ENCODE measurements at regions not wholly inside any gene's neighbourhood (a gene's known extent, or its start where the extent isn't known, plus 50 kb on each side); places are given as distances from the start of the nearest gene placed in this dataset.

GRCh38 chr16:19361587-19361986, 56.1 kb upstream of the TMC5 start:
- no peak for DNase-seq
- no peaks in the 10 kb centered on the region for H3K4me1 Mint-ChIP-seq
- peaks cover 0 to 5% (median 2%) of the 10 kb centered on the region in 5 donors for H3K9me3 Mint-ChIP-seq
- no peak overlapping the region for H3K4me3 Mint-ChIP-seq
- CTCF ChIA-PET = no interaction called here
- H3K27me3 Mint-ChIP-seq = peaks cover 0 to 4% of the 10 kb centered on the region in 2 donors
- H3K36me3 Mint-ChIP-seq = no peaks in the 10 kb centered on the region
- Histone ChIP-seq H3K36me3 (ENCODE audit: insufficient read depth, low read length) (no peaks in the 10 kb centered on the region), H3K9me3 (ENCODE audit: low read length) (no peaks in the 10 kb centered on the region), H3K27me3 (ENCODE audit: insufficient read depth, low read length, poor library complexity, severe bottlenecking) (no peaks in the 10 kb centered on the region), H3K4me3 (ENCODE audit: low read length) (no peak overlapping the region), H3K4me1 (ENCODE audit: insufficient read depth, low read length) (no peaks in the 10 kb centered on the region), H3K27ac (ENCODE audit: low read depth, low read length) (no peak overlapping the region)
- H3K27ac Mint-ChIP-seq = no peak overlapping the region
- POLR2A ChIA-PET = no interaction called here

GRCh38 chr16:19363740-19364139, 53.9 kb upstream of the TMC5 start:
- H3K27ac Mint-ChIP-seq = peak overlapping the region in 1 of 8 donors; percentile 61
- POLR2A ChIA-PET = no interaction called here

GRCh38 chr16:19365486-19365885, 52.2 kb upstream of the TMC5 start:
- CTCF ChIA-PET = no interaction called here
- Histone ChIP-seq H3K4me3 (ENCODE audit: low read length) (no peak overlapping the region), H3K36me3 (ENCODE audit: insufficient read depth, low read length) (no peaks in the 10 kb centered on the region), H3K27ac (ENCODE audit: low read depth, low read length) (no peak overlapping the region), H3K9me3 (ENCODE audit: low read length) (no peaks in the 10 kb centered on the region), H3K27me3 (ENCODE audit: insufficient read depth, low read length, poor library complexity, severe bottlenecking) (no peaks in the 10 kb centered on the region), H3K4me1 (ENCODE audit: insufficient read depth, low read length) (no peaks in the 10 kb centered on the region)
- H3K27ac Mint-ChIP-seq = peak overlapping the region in 1 of 8 donors; percentile 44
- DNase-seq = no peak
- peaks cover 0 to 15% (median 2%) of the 10 kb centered on the region in 5 donors for H3K9me3 Mint-ChIP-seq
- no peaks in the 10 kb centered on the region for H3K4me1 Mint-ChIP-seq
- no peaks in the 10 kb centered on the region for H3K36me3 Mint-ChIP-seq
- H3K4me3 Mint-ChIP-seq = no peak overlapping the region
- peaks cover 0 to 3% of the 10 kb centered on the region in 2 donors for H3K27me3 Mint-ChIP-seq
- POLR2A ChIA-PET = no interaction called here

More at GRCh38 chr16:19363740-19364139, 53.9 kb upstream of the TMC5 start:
- Histone ChIP-seq H3K9me3 (ENCODE audit: low read length) (no peaks in the 10 kb centered on the region), H3K36me3 (ENCODE audit: insufficient read depth, low read length) (no peaks in the 10 kb centered on the region), H3K27me3 (ENCODE audit: insufficient read depth, low read length, poor library complexity, severe bottlenecking) (no peaks in the 10 kb centered on the region), H3K4me3 (ENCODE audit: low read length) (no peak overlapping the region), H3K27ac (ENCODE audit: low read depth, low read length) (no peak overlapping the region), H3K4me1 (ENCODE audit: insufficient read depth, low read length) (no peaks in the 10 kb centered on the region)
- no peaks in the 10 kb centered on the region for H3K36me3 Mint-ChIP-seq
- DNase-seq = no peak
- peaks cover 2 to 15% (median 4%) of the 10 kb centered on the region in 5 donors for H3K9me3 Mint-ChIP-seq
- no peaks in the 10 kb centered on the region for H3K4me1 Mint-ChIP-seq
- H3K27me3 Mint-ChIP-seq = peaks cover 0 to 3% of the 10 kb centered on the region in 2 donors
- CTCF ChIA-PET = no interaction called here
- H3K4me3 Mint-ChIP-seq = no peak overlapping the region

- POLR2A ChIA-PET = no interaction called here
- no peaks in the 10 kb centered on the region for H3K27me3 ChIP-seq (ENCODE audit: insufficient read depth, low read length, poor library complexity, severe bottlenecking)
- no peaks in the 10 kb centered on the region for H3K4me1 ChIP-seq (ENCODE audit: insufficient read depth, low read length)
- H3K36me3 ChIP-seq (ENCODE audit: insufficient read depth, low read length) = no peaks in the 10 kb centered on the region
- no peak for DNase-seq
- H3K36me3 Mint-ChIP-seq = no peaks in the 10 kb centered on the region
- H3K4me3 Mint-ChIP-seq = no peak overlapping the region
- peaks cover 0 to 15% (median 2%) of the 10 kb centered on the region in 5 donors for H3K9me3 Mint-ChIP-seq
- no peak overlapping the region for H3K4me3 ChIP-seq (ENCODE audit: low read length)
- H3K27ac Mint-ChIP-seq = no peak overlapping the region
- H3K9me3 ChIP-seq (ENCODE audit: low read length) = no peaks in the 10 kb centered on the region
- CTCF ChIA-PET = interaction anchor here (1.0 kb wide), 1 partner anchor 281 kb away, joined by 4 read pairs; no protein-coding TSS in a partner anchor
- H3K27me3 Mint-ChIP-seq = peaks cover 0 to 3% of the 10 kb centered on the region in 2 donors
- H3K27ac ChIP-seq (ENCODE audit: low read depth, low read length) = no peak overlapping the region
- no peaks in the 10 kb centered on the region for H3K4me1 Mint-ChIP-seq
Measured at GRCh38 chr16:19366391-19366790, 51.3 kb upstream of the TMC5 start.

GRCh38 chr16:19367335-19367734, 50.3 kb upstream of the TMC5 start:
- POLR2A ChIA-PET = no interaction called here
- H3K36me3 ChIP-seq (ENCODE audit: insufficient read depth, low read length) = no peaks in the 10 kb centered on the region
- H3K27me3 Mint-ChIP-seq = peaks cover 0 to 3% of the 10 kb centered on the region in 2 donors

More at GRCh38 chr16:19367335-19367734, 50.3 kb upstream of the TMC5 start:
- Histone ChIP-seq H3K4me3 (ENCODE audit: low read length) (no peak overlapping the region), H3K27me3 (ENCODE audit: insufficient read depth, low read length, poor library complexity, severe bottlenecking) (no peaks in the 10 kb centered on the region), H3K9me3 (ENCODE audit: low read length) (no peaks in the 10 kb centered on the region), H3K27ac (ENCODE audit: low read depth, low read length) (no peak overlapping the region), H3K4me1 (ENCODE audit: insufficient read depth, low read length) (no peaks in the 10 kb centered on the region)
- Mint-ChIP-seq H3K4me1 (no peaks in the 10 kb centered on the region), H3K36me3 (no peaks in the 10 kb centered on the region), H3K27ac (no peak overlapping the region), H3K4me3 (no peak overlapping the region), H3K9me3 (peaks cover 0 to 15% (median 2%) of the 10 kb centered on the region in 5 donors)
- DNase-seq = no peak
- CTCF ChIA-PET = interaction anchor here (1.0 kb wide), 1 partner anchor 282 kb away, joined by 4 read pairs; no protein-coding TSS in a partner anchor

Measured in CD8-positive, alpha-beta memory T cell (primary cell).